ENCODE measurements at regions not wholly inside any gene's neighbourhood (a gene's known extent, or its start where the extent isn't known, plus 50 kb on each side); places are given as distances from the start of the nearest gene placed in this dataset.
"Not testable (repeated sequence)": the region's sequence is repeated elsewhere in the genome, so short reads cannot be mapped to it uniquely, and the experiment has no call there.

DNA sequence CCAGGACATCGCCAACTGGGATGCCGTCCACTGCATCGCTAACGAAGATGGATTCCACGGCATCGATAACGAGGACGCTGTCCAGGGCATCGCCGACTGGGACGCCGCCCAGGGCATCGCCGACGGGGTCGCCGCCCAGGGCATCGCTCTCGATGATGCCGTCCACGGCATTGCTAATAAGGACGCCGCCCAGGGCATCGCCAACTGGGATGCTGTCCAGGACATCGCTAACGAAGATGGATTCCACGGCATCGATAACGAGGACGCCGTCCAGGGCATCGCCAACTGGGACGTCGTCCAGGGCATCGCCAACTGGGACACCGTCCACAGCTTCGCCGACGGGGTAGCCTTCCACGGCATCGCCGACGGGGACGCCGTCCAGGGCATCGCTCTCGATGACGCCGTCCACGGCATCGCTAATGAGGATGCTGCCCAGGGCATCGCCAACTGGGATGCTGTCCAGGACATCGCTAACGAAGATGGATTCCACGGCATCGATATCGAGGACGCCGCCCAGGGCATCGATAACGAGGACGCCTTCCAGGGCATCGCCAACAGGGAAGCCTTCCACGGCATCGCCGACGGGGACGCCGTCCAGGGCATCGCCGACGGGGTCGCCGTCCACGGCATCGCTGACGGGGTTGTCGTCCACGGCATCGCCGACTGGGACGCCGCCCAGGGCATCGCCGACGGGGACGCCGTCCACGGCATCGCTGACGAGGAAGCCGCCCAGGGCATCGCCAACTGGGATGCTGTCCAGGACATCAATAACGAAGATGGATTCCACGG is 948.4 kb downstream of the TUBA3C start:
- Mint-ChIP-seq H3K9me3 (no peaks in the 10 kb centered on the region), H3K27ac (no peak overlapping the region), H3K4me3 (no peak overlapping the region), H3K27me3 (no peaks in the 10 kb centered on the region), H3K4me1 (no peaks in the 10 kb centered on the region), H3K36me3 (ENCODE audit: low read depth) (no peaks in the 10 kb centered on the region)
- DNase-seq, result no peak
- intact Hi-C loops (cut with micrococcal nuclease), result no loop called here

- intact Hi-C loops (cut with micrococcal nuclease), result no loop called here
- no peak overlapping the region for H3K27ac Mint-ChIP-seq
- H3K4me3 Mint-ChIP-seq, result no peak overlapping the region
- DNase-seq, result no peak
- no peaks in the 10 kb centered on the region for H3K9me3 Mint-ChIP-seq
- H3K4me1 Mint-ChIP-seq, result no peaks in the 10 kb centered on the region
- H3K27me3 Mint-ChIP-seq, result no peaks in the 10 kb centered on the region
- H3K36me3 Mint-ChIP-seq (ENCODE audit: low read depth), result no peaks in the 10 kb centered on the region
These were observed 949.2 kb downstream of the TUBA3C start for GRCh38 chr13:18232298-18232993.

DNA sequence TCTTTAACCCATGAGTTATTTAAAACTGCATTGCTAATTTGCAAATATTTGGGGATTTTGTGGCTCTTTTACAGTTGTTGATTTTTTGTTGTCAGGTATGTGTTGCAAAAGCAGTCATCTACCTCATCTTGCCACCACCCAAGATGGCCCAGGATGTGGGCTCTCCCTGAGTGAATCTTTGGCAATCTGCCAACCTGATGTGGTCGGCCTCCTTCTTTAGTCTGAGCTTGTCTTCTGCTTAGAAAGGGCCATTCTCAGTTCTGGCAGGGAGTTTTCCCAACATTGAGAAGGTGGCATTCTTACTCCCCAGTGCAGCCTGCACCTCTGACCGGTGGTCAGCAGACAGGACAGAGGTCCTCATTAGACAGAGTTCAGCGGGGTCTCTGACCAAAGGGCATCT is 957.2 kb downstream of the TUBA3C start:
- H3K36me3 Mint-ChIP-seq (ENCODE audit: low read depth); intact Hi-C loops (cut with micrococcal nuclease); H3K4me3 Mint-ChIP-seq; H3K27ac Mint-ChIP-seq; H3K9me3 Mint-ChIP-seq; H3K4me1 Mint-ChIP-seq; DNase-seq; H3K27me3 Mint-ChIP-seq: not testable (repeated sequence)

DNA sequence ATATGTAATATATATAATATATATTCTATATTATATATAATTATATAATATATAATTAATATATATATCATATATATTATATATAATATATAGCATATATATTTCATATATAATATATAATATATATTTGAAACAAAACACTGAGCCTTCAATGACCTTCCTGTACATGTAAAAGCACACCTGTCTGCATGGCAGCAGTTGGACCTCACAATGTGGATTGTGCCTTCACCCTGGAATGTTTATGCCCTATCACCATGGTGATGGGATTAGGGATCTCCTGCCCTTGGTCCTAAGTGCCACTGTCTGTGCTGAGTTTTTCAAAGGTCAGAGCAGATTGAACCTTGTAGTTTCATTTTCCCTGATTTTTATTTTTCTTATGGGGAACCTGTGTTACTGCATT is 966.9 kb downstream of the TUBA3C start:
- H3K4me3 Mint-ChIP-seq; H3K27me3 Mint-ChIP-seq; DNase-seq; H3K9me3 Mint-ChIP-seq; H3K36me3 Mint-ChIP-seq (ENCODE audit: low read depth); H3K27ac Mint-ChIP-seq; intact Hi-C loops (cut with micrococcal nuclease); H3K4me1 Mint-ChIP-seq: not testable (repeated sequence)

GRCh38 chr13:18213511-18213910 is 968.1 kb downstream of the TUBA3C start:
- DNase-seq, result peak; percentile 55

GRCh38 chr13:18212873-18213272 is 968.8 kb downstream of the TUBA3C start:
- Mint-ChIP-seq H3K36me3 (ENCODE audit: low read depth) (no peaks in the 10 kb centered on the region), H3K9me3 (peaks cover 9% of the 10 kb centered on the region), H3K4me3 (no peak overlapping the region), H3K27me3 (no peaks in the 10 kb centered on the region), H3K4me1 (no peaks in the 10 kb centered on the region), H3K27ac (no peak overlapping the region)
- DNase-seq, result peak; percentile 78
- intact Hi-C loops (cut with micrococcal nuclease), result no loop called here

More at GRCh38 chr13:18213511-18213910, 968.1 kb downstream of the TUBA3C start:
- H3K36me3 Mint-ChIP-seq (ENCODE audit: low read depth); H3K4me1 Mint-ChIP-seq; H3K27ac Mint-ChIP-seq; H3K9me3 Mint-ChIP-seq; intact Hi-C loops (cut with micrococcal nuclease); H3K27me3 Mint-ChIP-seq; H3K4me3 Mint-ChIP-seq: not testable (repeated sequence)

DNA sequence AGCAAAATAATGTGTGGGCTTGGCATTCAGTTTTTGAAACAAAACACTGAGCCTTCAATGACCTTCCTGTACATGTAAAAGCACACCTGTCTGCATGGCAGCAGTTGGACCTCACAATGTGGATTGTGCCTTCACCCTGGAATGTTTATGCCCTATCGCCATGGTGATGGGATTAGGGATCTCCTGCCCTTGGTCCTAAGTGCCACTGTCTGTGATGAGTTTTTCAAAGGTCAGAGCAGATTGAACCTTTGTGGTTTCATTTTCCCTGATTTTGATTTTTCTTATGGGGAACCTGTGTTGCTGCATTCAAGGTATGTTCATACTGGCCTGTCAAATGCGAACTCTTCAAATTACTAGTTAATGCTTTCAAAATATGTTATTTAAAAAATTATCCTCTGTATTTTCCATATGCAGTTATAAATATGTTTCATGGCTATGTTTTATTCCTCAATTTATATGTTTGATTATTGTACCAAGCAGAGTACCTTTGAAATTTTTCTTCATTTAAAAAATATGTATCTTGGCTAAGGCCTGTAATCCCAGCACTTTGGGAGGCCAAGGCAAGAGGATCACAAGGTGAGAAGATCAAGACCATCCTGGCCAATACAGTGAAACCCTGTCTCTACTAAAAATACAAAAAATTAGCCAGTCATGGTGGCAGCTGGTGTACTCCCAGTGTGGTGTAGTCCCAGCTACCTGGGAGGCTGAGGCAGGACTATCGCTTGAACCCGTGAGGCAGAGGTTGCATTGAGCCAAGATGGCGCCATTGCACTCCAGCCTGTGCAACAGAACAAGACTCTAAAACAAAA is 969.7 kb downstream of the TUBA3C start:
- H3K27me3 Mint-ChIP-seq; H3K27ac Mint-ChIP-seq; H3K4me1 Mint-ChIP-seq; H3K36me3 Mint-ChIP-seq (ENCODE audit: low read depth); H3K9me3 Mint-ChIP-seq; H3K4me3 Mint-ChIP-seq; intact Hi-C loops (cut with micrococcal nuclease): not testable (repeated sequence)
- DNase-seq, result peak; percentile 75

GRCh38 chr13:18204614-18205178 is 976.9 kb downstream of the TUBA3C start:
- H3K4me3 Mint-ChIP-seq; H3K36me3 Mint-ChIP-seq (ENCODE audit: low read depth); DNase-seq; H3K4me1 Mint-ChIP-seq; H3K27me3 Mint-ChIP-seq; H3K27ac Mint-ChIP-seq; H3K9me3 Mint-ChIP-seq; intact Hi-C loops (cut with micrococcal nuclease): not testable (repeated sequence)

GRCh38 chr13:18195365-18195678 is 986.3 kb downstream of the TUBA3C start:
- H3K9me3 Mint-ChIP-seq, result peaks cover 11% of the 10 kb centered on the region
- H3K27ac Mint-ChIP-seq; H3K36me3 Mint-ChIP-seq (ENCODE audit: low read depth); H3K27me3 Mint-ChIP-seq; H3K4me1 Mint-ChIP-seq; DNase-seq; H3K4me3 Mint-ChIP-seq; intact Hi-C loops (cut with micrococcal nuclease): not testable (repeated sequence)

GRCh38 chr13:18194631-18195364 is 986.8 kb downstream of the TUBA3C start:
- H3K36me3 Mint-ChIP-seq (ENCODE audit: low read depth); intact Hi-C loops (cut with micrococcal nuclease); H3K27me3 Mint-ChIP-seq; H3K4me1 Mint-ChIP-seq; H3K4me3 Mint-ChIP-seq; H3K27ac Mint-ChIP-seq; DNase-seq: not testable (repeated sequence)
- H3K9me3 Mint-ChIP-seq, result peaks cover 11% of the 10 kb centered on the region

- H3K36me3 Mint-ChIP-seq (ENCODE audit: low read depth); H3K4me1 Mint-ChIP-seq; H3K4me3 Mint-ChIP-seq; H3K27me3 Mint-ChIP-seq; intact Hi-C loops (cut with micrococcal nuclease); DNase-seq; H3K27ac Mint-ChIP-seq: not testable (repeated sequence)
- peaks cover 11% of the 10 kb centered on the region for H3K9me3 Mint-ChIP-seq
These were observed 987.5 kb downstream of the TUBA3C start for GRCh38 chr13:18194104-18194503.
